ENCODE measurements at regions not wholly inside any gene's neighbourhood (a gene's known extent, or its start where the extent isn't known, plus 50 kb on each side); places are given as distances from the start of the nearest gene placed in this dataset.

GRCh38 chr17:33463887-33464286, 170.8 kb upstream of the ASIC2 start:
- in situ Hi-C loops (cut with MboI; ENCODE audit: low pct_unique_long_range_greater_than_20kb in 2 of 9, low sequenced_read_pairs in 9 of 9, unreplicated experiment in 9 of 9): no loop called here
- no peaks in the 10 kb centered on the region for H3K4me1 ChIP-seq (replicated peaks in 1 of 2)
- no peak overlapping the region for H3K4me3 ChIP-seq
- H3K27ac ChIP-seq: no peak overlapping the region
- ATAC-seq (replicated peaks in 6 of 8): no peak

- ATAC-seq (replicated peaks in 6 of 8): peak in 2 of 8 experiments; percentile 22 to 45
- Histone ChIP-seq H3K27ac (no peak overlapping the region), H3K4me3 (no peak overlapping the region), H3K4me1 (replicated peaks in 1 of 2) (peaks cover 0 to under 1% of the 10 kb centered on the region in 2 donors)
- in situ Hi-C loops (cut with MboI; ENCODE audit: low pct_unique_long_range_greater_than_20kb in 2 of 9, low sequenced_read_pairs in 9 of 9, unreplicated experiment in 9 of 9): no loop called here
Measured at GRCh38 chr17:33464669-33465280, 171.7 kb upstream of the ASIC2 start.

GRCh38 chr17:33469421-33469820, 176.3 kb upstream of the ASIC2 start:
- ATAC-seq (replicated peaks in 6 of 8): no peak
- in situ Hi-C loops (cut with MboI; ENCODE audit: low pct_unique_long_range_greater_than_20kb in 2 of 9, low sequenced_read_pairs in 9 of 9, unreplicated experiment in 9 of 9): no loop called here
- Histone ChIP-seq H3K27ac (no peak overlapping the region), H3K4me3 (no peak overlapping the region), H3K4me1 (replicated peaks in 1 of 2) (peaks cover 0 to 5% of the 10 kb centered on the region in 2 donors)
- 20 to 88% (median 74%) methylated on average over 1 to 3 of the region's 3 CpGs; no CpG with 5 or more reads in 4 of the 10 experiments for WGBS, 10 experiments

- WGBS, 10 experiments: 0 to 89% (median 60%) methylated on average over 1 to 2 of the region's 2 CpGs; no CpG with 5 or more reads in 3 of the 10 experiments
- peak; percentile 61 to 100 (median 92) for ATAC-seq (replicated peaks in 6 of 8)
- peaks cover 0 to 5% of the 10 kb centered on the region in 2 donors for H3K4me1 ChIP-seq (replicated peaks in 1 of 2)
Measured at GRCh38 chr17:33469911-33470310, 176.8 kb upstream of the ASIC2 start.

GRCh38 chr17:33473061-33473460, 180.0 kb upstream of the ASIC2 start:
- Histone ChIP-seq H3K4me1 (replicated peaks in 1 of 2) (peaks cover 0 to 5% of the 10 kb centered on the region in 2 donors), H3K27ac (no peak overlapping the region), H3K4me3 (no peak overlapping the region)
- in situ Hi-C loops (cut with MboI; ENCODE audit: low pct_unique_long_range_greater_than_20kb in 2 of 9, low sequenced_read_pairs in 9 of 9, unreplicated experiment in 9 of 9): no loop called here
- no peak for ATAC-seq (replicated peaks in 6 of 8)
- WGBS, 10 experiments: 40 to 100% (median 82%) methylated on average over 1 to 2 of the region's 3 CpGs; no CpG with 5 or more reads in 3 of the 10 experiments

More at GRCh38 chr17:33469911-33470310, 176.8 kb upstream of the ASIC2 start:
- in situ Hi-C loops (cut with MboI; ENCODE audit: low pct_unique_long_range_greater_than_20kb in 2 of 9, low sequenced_read_pairs in 9 of 9, unreplicated experiment in 9 of 9): no loop called here
- H3K27ac ChIP-seq: no peak overlapping the region
- H3K4me3 ChIP-seq: no peak overlapping the region

- no peak overlapping the region for H3K27ac ChIP-seq
- no peak for ATAC-seq (replicated peaks in 6 of 8)
- 64 to 100% (median 85%) methylated on average over 1 to 5 of the region's 5 CpGs; no CpG with 5 or more reads in 2 of the 10 experiments for WGBS, 10 experiments
- in situ Hi-C loops (cut with MboI; ENCODE audit: low pct_unique_long_range_greater_than_20kb in 2 of 9, low sequenced_read_pairs in 9 of 9, unreplicated experiment in 9 of 9): no loop called here
- H3K4me3 ChIP-seq: no peak overlapping the region
- H3K4me1 ChIP-seq (replicated peaks in 1 of 2): peaks cover 0 to 4% of the 10 kb centered on the region in 2 donors
Measured at GRCh38 chr17:33474789-33475188, 181.7 kb upstream of the ASIC2 start.

GRCh38 chr17:33475594-33475993, 182.5 kb upstream of the ASIC2 start:
- no peaks in the 10 kb centered on the region for H3K4me1 ChIP-seq (replicated peaks in 1 of 2)
- H3K4me3 ChIP-seq: no peak overlapping the region
- WGBS, 10 experiments: 39 to 89% (median 60%) methylated on average over 1 to 6 of the region's 7 CpGs; no CpG with 5 or more reads in 1 of the 10 experiments
- no peak overlapping the region for H3K27ac ChIP-seq
- in situ Hi-C loops (cut with MboI; ENCODE audit: low pct_unique_long_range_greater_than_20kb in 2 of 9, low sequenced_read_pairs in 9 of 9, unreplicated experiment in 9 of 9): no loop called here
- ATAC-seq (replicated peaks in 6 of 8): no peak

- no peaks in the 10 kb centered on the region for H3K4me1 ChIP-seq (replicated peaks in 1 of 2)
- 85 to 100% (median 88%) methylated on average over 3 to 4 of the region's 4 CpGs; no CpG with 5 or more reads in 4 of the 10 experiments for WGBS, 10 experiments
- no peak for ATAC-seq (replicated peaks in 6 of 8)
- in situ Hi-C loops (cut with MboI; ENCODE audit: low pct_unique_long_range_greater_than_20kb in 2 of 9, low sequenced_read_pairs in 9 of 9, unreplicated experiment in 9 of 9): no loop called here
- no peak overlapping the region for H3K27ac ChIP-seq
- H3K4me3 ChIP-seq: no peak overlapping the region
Measured at GRCh38 chr17:33481652-33482051, 188.6 kb upstream of the ASIC2 start.

- in situ Hi-C loops (cut with MboI; ENCODE audit: low pct_unique_long_range_greater_than_20kb in 2 of 9, low sequenced_read_pairs in 9 of 9, unreplicated experiment in 9 of 9): no loop called here
- no peak for ATAC-seq (replicated peaks in 6 of 8)
Measured at GRCh38 chr17:33482636-33483035, 189.5 kb upstream of the ASIC2 start.

GRCh38 chr17:33484559-33484958, 191.5 kb upstream of the ASIC2 start:
- 0 to 100% (median 60%) methylated on average over 1 to 2 of the region's 2 CpGs; no CpG with 5 or more reads in 1 of the 10 experiments for WGBS, 10 experiments
- in situ Hi-C loops (cut with MboI; ENCODE audit: low pct_unique_long_range_greater_than_20kb in 2 of 9, low sequenced_read_pairs in 9 of 9, unreplicated experiment in 9 of 9): no loop called here
- ATAC-seq (replicated peaks in 6 of 8): peak in 1 of 8 experiments; percentile 12

More at GRCh38 chr17:33482636-33483035, 189.5 kb upstream of the ASIC2 start:
- Histone ChIP-seq H3K4me1 (replicated peaks in 1 of 2) (no peaks in the 10 kb centered on the region), H3K27ac (no peak overlapping the region), H3K4me3 (no peak overlapping the region)
- 61 to 100% (median 100%) methylated on average over 1 to 4 of the region's 4 CpGs; no CpG with 5 or more reads in 3 of the 10 experiments for WGBS, 10 experiments

GRCh38 chr17:33486135-33486885, 193.2 kb upstream of the ASIC2 start:
- Histone ChIP-seq H3K27ac (no peak overlapping the region), H3K4me1 (replicated peaks in 1 of 2) (no peaks in the 10 kb centered on the region), H3K4me3 (no peak overlapping the region)
- peak in 2 of 8 experiments; percentile 55 to 72 for ATAC-seq (replicated peaks in 6 of 8)
- 13 to 86% (median 59%) methylated on average over 1 to 5 of the region's 5 CpGs; no CpG with 5 or more reads in 1 of the 10 experiments for WGBS, 10 experiments
- in situ Hi-C loops (cut with MboI; ENCODE audit: low pct_unique_long_range_greater_than_20kb in 2 of 9, low sequenced_read_pairs in 9 of 9, unreplicated experiment in 9 of 9): no loop called here

More at GRCh38 chr17:33484559-33484958, 191.5 kb upstream of the ASIC2 start:
- H3K27ac ChIP-seq: no peak overlapping the region
- H3K4me1 ChIP-seq (replicated peaks in 1 of 2): no peaks in the 10 kb centered on the region
- no peak overlapping the region for H3K4me3 ChIP-seq

GRCh38 chr17:33487187-33487879, 194.2 kb upstream of the ASIC2 start:
- in situ Hi-C loops (cut with MboI; ENCODE audit: low pct_unique_long_range_greater_than_20kb in 2 of 9, low sequenced_read_pairs in 9 of 9, unreplicated experiment in 9 of 9): no loop called here
- ATAC-seq (replicated peaks in 6 of 8): peak in 2 of 8 experiments; percentile 47 to 64
- Histone ChIP-seq H3K4me1 (replicated peaks in 1 of 2) (no peaks in the 10 kb centered on the region), H3K4me3 (no peak overlapping the region), H3K27ac (no peak overlapping the region)
- 0 to 89% (median 69%) methylated on average over 1 to 4 of the region's 4 CpGs; no CpG with 5 or more reads in 5 of the 10 experiments for WGBS, 10 experiments

GRCh38 chr17:33491871-33492481, 198.9 kb upstream of the ASIC2 start:
- WGBS, 10 experiments: 28 to 100% (median 93%) methylated on average over 1 to 8 of the region's 9 CpGs
- no peak for ATAC-seq (replicated peaks in 6 of 8)
- H3K4me1 ChIP-seq (replicated peaks in 1 of 2): peaks cover 0 to 10% of the 10 kb centered on the region in 2 donors
- H3K4me3 ChIP-seq: no peak overlapping the region
- no peak overlapping the region for H3K27ac ChIP-seq
- in situ Hi-C loops (cut with MboI; ENCODE audit: low pct_unique_long_range_greater_than_20kb in 2 of 9, low sequenced_read_pairs in 9 of 9, unreplicated experiment in 9 of 9): no loop called here
